GM19468 (cell line): ENCODE measurements at regions not wholly inside any gene's neighbourhood (a gene's known extent, or its start where the extent isn't known, plus 50 kb on each side); places are given as distances from the start of the nearest gene placed in this dataset.
"Not testable (repeated sequence)": the region's sequence is repeated elsewhere in the genome, so short reads cannot be mapped to it uniquely, and the experiment has no call there.

Experiments
- ATAC-seq: cut with Tn5 transposase; IDR thresholded peaks from one replicate; pipeline ENCODE4 v1.9.1; 2021; ENCODE audit warnings: mild to moderate bottlenecking, moderate library complexity, moderate number of reproducible peaks; ENCODE audit not compliant: unreplicated experiment; ENCODE audit errors: extremely low read depth

- no peak for ATAC-seq
Observed at GRCh38 chr18:1036926-1037325, 132.3 kb downstream of the ADCYAP1 start.

- ATAC-seq: no peak
Observed at GRCh38 chr18:1037776-1038175, 133.1 kb downstream of the ADCYAP1 start.

DNA sequence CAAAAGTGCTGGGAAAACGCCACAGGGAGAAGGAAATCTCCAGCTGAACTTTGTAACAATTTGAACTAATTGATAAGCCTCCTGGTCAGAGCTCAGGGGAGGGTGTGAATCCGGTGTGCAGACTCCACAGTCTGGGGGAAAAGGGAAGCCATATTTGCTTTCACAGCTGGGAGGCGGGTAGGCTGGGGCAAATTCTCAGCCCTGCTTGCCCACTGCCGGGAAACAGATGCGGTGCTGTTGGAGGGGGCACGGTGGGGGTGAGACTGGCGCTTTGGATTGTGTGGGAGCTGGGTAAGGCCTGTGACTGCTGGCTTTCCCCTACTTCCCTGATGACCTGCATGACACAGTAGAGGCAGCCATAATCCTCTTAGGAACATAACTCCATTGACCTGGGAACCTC is 134.8 kb downstream of the ADCYAP1 start:
- no peak for ATAC-seq

DNA sequence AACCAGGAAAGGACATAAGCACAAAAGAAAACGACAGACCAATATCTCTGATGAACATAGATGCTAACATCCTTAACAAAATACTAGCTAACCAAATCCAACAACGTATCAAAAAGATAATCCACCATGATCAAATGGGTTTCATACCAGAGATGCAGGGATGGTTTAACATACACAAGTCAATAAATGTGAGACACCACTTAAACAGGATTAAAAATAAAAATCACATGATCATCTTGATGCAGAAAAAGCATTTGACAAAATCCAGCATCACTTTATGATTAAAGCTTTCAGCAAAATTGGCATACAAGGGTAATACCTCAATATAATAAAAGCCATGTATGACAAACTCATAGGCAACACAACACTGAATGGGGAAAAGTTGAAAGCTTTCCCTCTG is 138.4 kb downstream of the ADCYAP1 start:
- ATAC-seq: not testable (repeated sequence)

- ATAC-seq: no peak
Observed at GRCh38 chr18:1045658-1046057, 141.0 kb downstream of the ADCYAP1 start.

- ATAC-seq: no peak
Observed at GRCh38 chr18:1047406-1047805, 142.7 kb downstream of the ADCYAP1 start.

GRCh38 chr18:1048032-1048431 is 143.4 kb downstream of the ADCYAP1 start:
- ATAC-seq: no peak

DNA sequence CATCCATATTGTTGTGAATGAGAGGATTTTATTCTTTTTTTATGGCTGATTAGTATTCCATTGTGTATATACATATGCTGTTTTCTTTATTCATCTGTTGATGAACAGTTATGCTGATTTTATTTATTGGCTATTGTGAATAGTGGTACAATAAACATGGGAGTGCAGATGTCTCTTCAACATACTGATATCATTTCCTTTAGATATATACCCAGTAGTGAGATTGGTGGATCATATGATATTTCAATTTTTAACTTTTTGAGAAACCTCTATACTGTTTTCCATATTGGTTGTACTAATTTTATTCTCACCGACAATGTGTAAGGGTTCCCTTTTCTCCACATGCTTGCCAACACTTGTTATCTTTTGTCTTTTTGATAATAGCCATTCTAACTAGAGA is 144.5 kb downstream of the ADCYAP1 start:
- no peak for ATAC-seq

DNA sequence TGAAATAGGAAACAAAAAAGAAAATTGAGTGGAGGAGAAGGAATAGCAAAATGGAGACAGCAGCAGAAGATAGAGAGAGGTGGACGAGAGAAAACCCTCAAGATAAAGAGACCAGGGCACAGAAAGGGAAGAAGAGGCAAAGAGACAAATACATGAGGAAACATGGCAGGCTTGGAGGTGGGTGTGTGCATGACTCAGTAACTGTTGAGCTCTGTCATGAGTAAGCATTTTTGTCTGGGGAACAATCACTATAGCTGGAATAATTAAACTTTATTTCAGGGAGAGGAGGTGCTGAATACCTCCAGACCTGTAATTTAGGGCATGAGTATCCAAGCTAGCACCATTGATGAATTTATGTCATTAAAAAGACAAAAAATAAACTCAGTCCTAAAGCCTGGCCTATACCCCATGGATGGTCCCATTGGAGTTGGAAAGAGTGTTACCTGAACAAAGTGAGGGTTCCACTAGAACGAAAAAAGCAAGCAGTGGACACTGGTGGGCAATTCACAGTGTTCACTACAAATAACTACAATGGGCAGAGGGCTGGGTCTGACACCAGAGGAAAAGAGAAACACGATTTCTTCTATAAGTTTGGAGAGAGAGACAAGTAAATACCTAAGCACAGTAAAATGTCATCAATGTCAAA is 145.5 kb downstream of the ADCYAP1 start:
- no peak for ATAC-seq

DNA sequence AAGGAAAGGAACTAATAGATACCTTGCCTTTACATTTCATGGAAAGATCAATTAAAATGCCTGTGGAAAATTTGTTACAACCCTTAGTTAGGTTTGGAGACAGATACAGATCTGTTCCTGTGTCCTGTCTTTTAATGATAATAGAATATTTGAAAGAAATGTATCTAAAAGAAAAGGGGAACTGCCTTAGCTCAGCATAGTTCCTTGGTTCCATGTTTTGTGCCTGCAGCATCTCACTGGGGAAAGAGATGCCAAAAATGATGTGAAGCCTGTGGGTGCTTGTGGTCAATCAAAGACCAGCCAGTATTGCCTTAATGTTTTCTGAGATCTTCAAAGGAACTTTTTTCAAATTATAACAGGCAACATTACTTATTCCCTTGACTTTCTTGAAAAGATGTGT is 147.6 kb downstream of the ADCYAP1 start:
- ATAC-seq: no peak

GRCh38 chr18:1053331-1054315 is 149.0 kb downstream of the ADCYAP1 start:
- no peak for ATAC-seq

GRCh38 chr18:1056404-1056803 is 151.7 kb downstream of the ADCYAP1 start:
- ATAC-seq: no peak

- ATAC-seq: no peak
Observed at GRCh38 chr18:1057367-1057766, 152.7 kb downstream of the ADCYAP1 start.

- ATAC-seq: no peak
Observed at GRCh38 chr18:1062588-1062987, 157.9 kb downstream of the ADCYAP1 start.

- ATAC-seq: no peak
Observed at GRCh38 chr18:1075322-1075721, 170.7 kb downstream of the ADCYAP1 start.

DNA sequence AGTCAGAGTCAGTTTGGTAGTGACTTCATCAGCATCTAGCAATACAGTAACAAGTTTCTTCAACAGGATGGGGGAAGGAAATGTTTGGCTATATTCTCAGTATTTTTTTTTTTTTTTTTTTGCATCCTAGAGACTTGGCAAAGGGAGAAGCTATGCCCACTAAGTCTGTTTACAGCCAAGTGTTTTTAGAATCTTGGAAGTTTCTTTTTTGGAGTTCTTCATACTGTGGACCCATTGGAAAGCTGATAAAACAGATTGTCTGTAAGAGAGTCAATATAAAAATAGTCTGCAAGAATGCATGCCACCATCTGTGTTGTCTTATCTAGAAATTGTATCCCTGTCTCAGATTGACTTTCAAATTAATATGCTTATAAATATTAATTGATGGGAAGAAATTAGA is 171.2 kb downstream of the ADCYAP1 start:
- ATAC-seq: no peak

DNA sequence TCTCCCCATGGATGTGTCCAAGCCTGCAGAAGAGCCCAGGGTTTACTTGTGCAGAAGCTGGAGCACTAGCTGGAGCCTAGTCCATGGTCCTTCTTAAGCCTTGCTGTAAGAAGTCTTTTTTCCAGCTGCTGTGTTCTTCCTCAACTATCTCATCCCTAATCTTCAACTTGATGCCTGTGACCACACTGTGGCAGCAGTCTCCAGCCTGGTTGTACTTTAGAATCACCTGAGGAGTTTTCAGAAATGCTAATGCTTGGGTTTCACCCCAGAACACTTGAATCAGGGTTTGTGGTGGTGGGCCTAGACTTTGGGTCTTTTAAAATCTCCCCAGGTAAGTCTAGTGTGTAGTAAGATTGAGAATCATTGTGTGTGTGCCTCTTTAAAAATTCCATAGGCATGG is 173.6 kb downstream of the ADCYAP1 start:
- no peak for ATAC-seq

- not testable (repeated sequence) for ATAC-seq
Observed at GRCh38 chr18:1083675-1084074, 179.0 kb downstream of the ADCYAP1 start.

GRCh38 chr18:1090758-1091157 is 186.1 kb downstream of the ADCYAP1 start:
- ATAC-seq: no peak

GRCh38 chr18:1092228-1092627 is 187.6 kb downstream of the ADCYAP1 start:
- no peak for ATAC-seq

DNA sequence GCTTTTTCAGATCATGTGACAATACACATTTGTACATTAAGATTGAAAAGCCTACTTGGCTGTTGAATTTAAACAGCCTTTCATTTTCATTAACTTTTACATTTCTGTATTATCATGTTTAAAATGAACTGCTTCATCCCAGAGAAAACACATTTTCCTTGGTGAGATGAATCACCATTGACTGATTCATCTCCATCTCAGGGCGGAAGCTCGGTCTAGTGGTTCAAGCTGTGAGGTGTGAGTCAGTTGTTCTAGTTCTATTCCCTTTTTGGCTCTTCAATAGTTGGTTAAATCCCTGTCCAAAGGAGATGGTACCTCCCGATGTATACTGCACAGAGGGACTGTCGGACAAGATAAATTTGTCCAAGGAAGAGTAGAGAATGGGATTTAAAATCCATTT is 189.7 kb downstream of the ADCYAP1 start:
- no peak for ATAC-seq
